ENCODE measurements at regions not wholly inside any gene's neighbourhood (a gene's known extent, or its start where the extent isn't known, plus 50 kb on each side); places are given as distances from the start of the nearest gene placed in this dataset.
A peak's percentile ranks its signal among the peaks of the same experiment; 100 is the strongest.

GRCh38 chr22:27152033-27152432 is 494.6 kb downstream of the MIAT start:
- no peak overlapping the region for H3K23ac ChIP-seq (ENCODE audit: low read length in 2 of 2)
- no peak overlapping the region for H3K4me3 ChIP-seq (ENCODE audit: insufficient read depth in 1 of 2, low read depth in 1 of 2, low read length in 2 of 2)
- no peak overlapping the region for H3K14ac ChIP-seq (ENCODE audit: low read length in 2 of 2)
- no peak overlapping the region for H3K18ac ChIP-seq (ENCODE audit: low read depth in 1 of 2, low read length in 2 of 2)
- 76% methylated on average over 2 of the region's 2 CpGs for WGBS
- no peak overlapping the region for H4K91ac ChIP-seq (ENCODE audit: low read length)
- H3K27me3 ChIP-seq (ENCODE audit: control insufficient read depth in 1 of 2, insufficient read depth in 1 of 2, low read length in 2 of 2): peaks cover 0 to 68% of the 10 kb centered on the region in 2 experiments
- H3K9me3 ChIP-seq (ENCODE audit: control insufficient read depth, low read length): peaks cover 2% of the 10 kb centered on the region
- H3K4ac ChIP-seq (ENCODE audit: low read depth in 1 of 2, low read length in 2 of 2): no peak overlapping the region
- no peak overlapping the region for H2AFZ ChIP-seq (ENCODE audit: low read depth, low read length)
- no peak overlapping the region for H3K9ac ChIP-seq (ENCODE audit: low read length)
- no peak overlapping the region for H3K4me2 ChIP-seq (ENCODE audit: low read length, poor library complexity, severe bottlenecking)
- H3K79me1 ChIP-seq (replicated peaks; ENCODE audit: low read length, poor library complexity, severe bottlenecking): no peaks in the 10 kb centered on the region
- H4K8ac ChIP-seq (ENCODE audit: low read length): no peak overlapping the region
- H2BK15ac ChIP-seq (ENCODE audit: low read depth, poor library complexity, severe bottlenecking): no peak overlapping the region
- H3K27ac ChIP-seq (ENCODE audit: low read length, poor library complexity, severe bottlenecking): no peak overlapping the region
- H2BK12ac ChIP-seq (ENCODE audit: low read length in 2 of 2): no peak overlapping the region
- DNase-seq: no peak
- no peak overlapping the region for H2AK5ac ChIP-seq (ENCODE audit: low read length, severe bottlenecking)
- H3K4me1 ChIP-seq (ENCODE audit: control insufficient read depth, insufficient read depth, low read depth, low read length): peaks cover 5% of the 10 kb centered on the region
- H2BK5ac ChIP-seq (ENCODE audit: low read depth, low read length, poor library complexity, severe bottlenecking): no peak overlapping the region
- H3K36me3 ChIP-seq (ENCODE audit: control insufficient read depth in 1 of 2, insufficient read depth in 2 of 2, low read depth in 1 of 2, low read length in 2 of 2): no peaks in the 10 kb centered on the region
- no peak overlapping the region for H2BK120ac ChIP-seq (ENCODE audit: low read depth, low read length)

GRCh38 chr22:27152883-27153282 is 495.5 kb downstream of the MIAT start:
- H3K27ac ChIP-seq (ENCODE audit: low read length, poor library complexity, severe bottlenecking): no peak overlapping the region
- H2BK120ac ChIP-seq (ENCODE audit: low read depth, low read length): no peak overlapping the region
- H2AK5ac ChIP-seq (ENCODE audit: low read length, severe bottlenecking): no peak overlapping the region
- no peak overlapping the region for H3K23ac ChIP-seq (ENCODE audit: low read length in 2 of 2)
- no peak overlapping the region for H3K9ac ChIP-seq (ENCODE audit: low read length)
- no peak overlapping the region for H2BK15ac ChIP-seq (ENCODE audit: low read depth, poor library complexity, severe bottlenecking)
- no peak overlapping the region for H3K4me2 ChIP-seq (ENCODE audit: low read length, poor library complexity, severe bottlenecking)
- no peak overlapping the region for H3K4me3 ChIP-seq (ENCODE audit: insufficient read depth in 1 of 2, low read depth in 1 of 2, low read length in 2 of 2)
- H3K79me1 ChIP-seq (replicated peaks; ENCODE audit: low read length, poor library complexity, severe bottlenecking): no peaks in the 10 kb centered on the region
- H4K8ac ChIP-seq (ENCODE audit: low read length): no peak overlapping the region
- H2BK12ac ChIP-seq (ENCODE audit: low read length in 2 of 2): no peak overlapping the region
- no peak overlapping the region for H4K91ac ChIP-seq (ENCODE audit: low read length)
- no peaks in the 10 kb centered on the region for H3K36me3 ChIP-seq (ENCODE audit: control insufficient read depth in 1 of 2, insufficient read depth in 2 of 2, low read depth in 1 of 2, low read length in 2 of 2)
- H3K4ac ChIP-seq (ENCODE audit: low read depth in 1 of 2, low read length in 2 of 2): no peak overlapping the region
- 83% methylated on average over 1 of the region's 2 CpGs for WGBS
- no peak for DNase-seq
- peaks cover 4% of the 10 kb centered on the region for H3K4me1 ChIP-seq (ENCODE audit: control insufficient read depth, insufficient read depth, low read depth, low read length)
- no peak overlapping the region for H3K18ac ChIP-seq (ENCODE audit: low read depth in 1 of 2, low read length in 2 of 2)
- H3K14ac ChIP-seq (ENCODE audit: low read length in 2 of 2): no peak overlapping the region
- no peak overlapping the region for H2AFZ ChIP-seq (ENCODE audit: low read depth, low read length)
- peaks cover 0 to 67% of the 10 kb centered on the region in 2 experiments for H3K27me3 ChIP-seq (ENCODE audit: control insufficient read depth in 1 of 2, insufficient read depth in 1 of 2, low read length in 2 of 2)
- peaks cover 2% of the 10 kb centered on the region for H3K9me3 ChIP-seq (ENCODE audit: control insufficient read depth, low read length)
- H2BK5ac ChIP-seq (ENCODE audit: low read depth, low read length, poor library complexity, severe bottlenecking): no peak overlapping the region

- no peaks in the 10 kb centered on the region for H3K36me3 ChIP-seq (ENCODE audit: control insufficient read depth in 1 of 2, insufficient read depth in 2 of 2, low read depth in 1 of 2, low read length in 2 of 2)
- H3K4me2 ChIP-seq (ENCODE audit: low read length, poor library complexity, severe bottlenecking): no peak overlapping the region
- H3K14ac ChIP-seq (ENCODE audit: low read length in 2 of 2): no peak overlapping the region
- no peak overlapping the region for H2AFZ ChIP-seq (ENCODE audit: low read depth, low read length)
- no peak overlapping the region for H2BK120ac ChIP-seq (ENCODE audit: low read depth, low read length)
- no peak overlapping the region for H3K27ac ChIP-seq (ENCODE audit: low read length, poor library complexity, severe bottlenecking)
- no peak overlapping the region for H3K9ac ChIP-seq (ENCODE audit: low read length)
- H2BK15ac ChIP-seq (ENCODE audit: low read depth, poor library complexity, severe bottlenecking): no peak overlapping the region
- no peak overlapping the region for H3K18ac ChIP-seq (ENCODE audit: low read depth in 1 of 2, low read length in 2 of 2)
- no peaks in the 10 kb centered on the region for H3K79me1 ChIP-seq (replicated peaks; ENCODE audit: low read length, poor library complexity, severe bottlenecking)
- H4K8ac ChIP-seq (ENCODE audit: low read length): no peak overlapping the region
- H3K4ac ChIP-seq (ENCODE audit: low read depth in 1 of 2, low read length in 2 of 2): no peak overlapping the region
- H2AK5ac ChIP-seq (ENCODE audit: low read length, severe bottlenecking): no peak overlapping the region
- 81% methylated on average over 3 of the region's 4 CpGs for WGBS
- H2BK5ac ChIP-seq (ENCODE audit: low read depth, low read length, poor library complexity, severe bottlenecking): no peak overlapping the region
- peaks cover 4% of the 10 kb centered on the region for H3K4me1 ChIP-seq (ENCODE audit: control insufficient read depth, insufficient read depth, low read depth, low read length)
- peak overlapping the region in 1 of 2 experiments; percentile 55 for H2BK12ac ChIP-seq (ENCODE audit: low read length in 2 of 2)
- H3K23ac ChIP-seq (ENCODE audit: low read length in 2 of 2): no peak overlapping the region
- no peak for DNase-seq
- peaks cover 2% of the 10 kb centered on the region for H3K9me3 ChIP-seq (ENCODE audit: control insufficient read depth, low read length)
- no peak overlapping the region for H3K4me3 ChIP-seq (ENCODE audit: insufficient read depth in 1 of 2, low read depth in 1 of 2, low read length in 2 of 2)
- H3K27me3 ChIP-seq (ENCODE audit: control insufficient read depth in 1 of 2, insufficient read depth in 1 of 2, low read length in 2 of 2): peaks cover 0 to 67% of the 10 kb centered on the region in 2 experiments
- no peak overlapping the region for H4K91ac ChIP-seq (ENCODE audit: low read length)
These were observed 496.0 kb downstream of the MIAT start for GRCh38 chr22:27153386-27153785.

GRCh38 chr22:27154717-27155116 is 497.3 kb downstream of the MIAT start:
- no peak overlapping the region for H2AFZ ChIP-seq (ENCODE audit: low read depth, low read length)
- H2BK15ac ChIP-seq (ENCODE audit: low read depth, poor library complexity, severe bottlenecking): no peak overlapping the region
- 95% methylated on average over 12 of the region's 12 CpGs for WGBS
- DNase-seq: no peak
- H3K23ac ChIP-seq (ENCODE audit: low read length in 2 of 2): no peak overlapping the region
- no peak overlapping the region for H4K8ac ChIP-seq (ENCODE audit: low read length)
- H3K18ac ChIP-seq (ENCODE audit: low read depth in 1 of 2, low read length in 2 of 2): no peak overlapping the region
- no peak overlapping the region for H3K4me2 ChIP-seq (ENCODE audit: low read length, poor library complexity, severe bottlenecking)
- peaks cover 0 to 69% of the 10 kb centered on the region in 2 experiments for H3K27me3 ChIP-seq (ENCODE audit: control insufficient read depth in 1 of 2, insufficient read depth in 1 of 2, low read length in 2 of 2)
- H2BK5ac ChIP-seq (ENCODE audit: low read depth, low read length, poor library complexity, severe bottlenecking): no peak overlapping the region
- H4K91ac ChIP-seq (ENCODE audit: low read length): no peak overlapping the region
- H2BK120ac ChIP-seq (ENCODE audit: low read depth, low read length): no peak overlapping the region
- no peaks in the 10 kb centered on the region for H3K79me1 ChIP-seq (replicated peaks; ENCODE audit: low read length, poor library complexity, severe bottlenecking)
- no peak overlapping the region for H3K14ac ChIP-seq (ENCODE audit: low read length in 2 of 2)
- peaks cover 2% of the 10 kb centered on the region for H3K9me3 ChIP-seq (ENCODE audit: control insufficient read depth, low read length)
- H2BK12ac ChIP-seq (ENCODE audit: low read length in 2 of 2): peak overlapping the region in 1 of 2 experiments; percentile 64
- H3K27ac ChIP-seq (ENCODE audit: low read length, poor library complexity, severe bottlenecking): no peak overlapping the region
- no peak overlapping the region for H3K4me3 ChIP-seq (ENCODE audit: insufficient read depth in 1 of 2, low read depth in 1 of 2, low read length in 2 of 2)
- H3K4ac ChIP-seq (ENCODE audit: low read depth in 1 of 2, low read length in 2 of 2): no peak overlapping the region
- H2AK5ac ChIP-seq (ENCODE audit: low read length, severe bottlenecking): peak overlapping the region; percentile 64
- H3K9ac ChIP-seq (ENCODE audit: low read length): no peak overlapping the region
- no peaks in the 10 kb centered on the region for H3K36me3 ChIP-seq (ENCODE audit: control insufficient read depth in 1 of 2, insufficient read depth in 2 of 2, low read depth in 1 of 2, low read length in 2 of 2)
- peaks cover 4% of the 10 kb centered on the region for H3K4me1 ChIP-seq (ENCODE audit: control insufficient read depth, insufficient read depth, low read depth, low read length)
